Epithelial cell of proximal tubule (primary cell): ENCODE measurements at regions not wholly inside any gene's neighbourhood (a gene's known extent, or its start where the extent isn't known, plus 50 kb on each side); places are given as distances from the start of the nearest gene placed in this dataset.
A peak's percentile ranks its signal among the peaks of the same experiment; 100 is the strongest.

ENCODE experiments used
- DNase-seq: peaks from one replicate; pipeline ENCODE4 v3.0.0-alpha.2; 2011; ENCODE audit warnings: low read depth
- H3K4me3 ChIP-seq: 2 replicates; pipeline ENCODE4 v1.5.1; 2011; ENCODE audit warnings: low read depth, mild to moderate bottlenecking, low read length
- CTCF ChIP-seq: conservative IDR thresholded peaks from 2 replicates; pipeline ENCODE4 v1.5.1; 2012; ENCODE audit warnings: low read depth, mild to moderate bottlenecking, low read length

GRCh38 chr5:14953075-14953607 is 81.6 kb upstream of the ANKH start:
- H3K4me3 ChIP-seq = no peak overlapping the region
- DNase-seq = no peak
- no peak for TF ChIP-seq CTCF

- no peak for DNase-seq
These were observed 76.8 kb upstream of the ANKH start for GRCh38 chr5:14948383-14948782.

GRCh38 chr5:14946815-14947620 is 75.4 kb upstream of the ANKH start:
- no peak for DNase-seq

More at GRCh38 chr5:14948383-14948782, 76.8 kb upstream of the ANKH start:
- no peak overlapping the region for H3K4me3 ChIP-seq
- no peak for TF ChIP-seq CTCF

GRCh38 chr5:14945450-14945849 is 73.9 kb upstream of the ANKH start:
- TF ChIP-seq CTCF = no peak
- DNase-seq = no peak
- no peak overlapping the region for H3K4me3 ChIP-seq

More at GRCh38 chr5:14946815-14947620, 75.4 kb upstream of the ANKH start:
- no peak overlapping the region for H3K4me3 ChIP-seq
- peak; percentile 61 for TF ChIP-seq CTCF

GRCh38 chr5:14944996-14945395 is 73.4 kb upstream of the ANKH start:
- no peak for TF ChIP-seq CTCF
- DNase-seq = no peak
- no peak overlapping the region for H3K4me3 ChIP-seq

- DNase-seq = no peak
- H3K4me3 ChIP-seq = no peak overlapping the region
- TF ChIP-seq CTCF = no peak
These were observed 72.8 kb upstream of the ANKH start for GRCh38 chr5:14944350-14944739.

- no peak for TF ChIP-seq CTCF
- H3K4me3 ChIP-seq = no peak overlapping the region
- no peak for DNase-seq
These were observed 70.6 kb upstream of the ANKH start for GRCh38 chr5:14942212-14942611.
